Neuronal stem cell (in vitro differentiated cells): ENCODE measurements at regions not wholly inside any gene's neighbourhood (a gene's known extent, or its start where the extent isn't known, plus 50 kb on each side); places are given as distances from the start of the nearest gene placed in this dataset.

Experiments
- DNase-seq: peaks from one replicate; pipeline ENCODE4 v3.0.0-alpha.2; 2013; ENCODE audit warnings: low spot score
- H2AFZ ChIP-seq: one replicate; pipeline ENCODE4 v1.6.1; 2013; ENCODE audit warnings: mild to moderate bottlenecking, low read length, inconsistent platforms
- H2AK5ac ChIP-seq: 2 replicates; pipeline ENCODE4 v1.6.1; 2013; ENCODE audit warnings: low read depth, mild to moderate bottlenecking, inconsistent platforms, low read length, moderate library complexity, mixed read lengths
- H2BK120ac ChIP-seq: 2 replicates; pipeline ENCODE4 v1.6.1; 2013; ENCODE audit warnings: low read depth, mild to moderate bottlenecking, inconsistent platforms, low read length, moderate library complexity, mixed read lengths
- H2BK12ac ChIP-seq: one replicate; pipeline ENCODE4 v1.6.1; 2013; ENCODE audit warnings: low read length, inconsistent platforms
- H2BK15ac ChIP-seq: 2 replicates; pipeline ENCODE4 v1.6.1; 2013; ENCODE audit warnings: mild to moderate bottlenecking, low read length, inconsistent platforms, mixed read lengths
- H2BK5ac ChIP-seq: one replicate; pipeline ENCODE4 v1.6.1; 2013; ENCODE audit warnings: inconsistent platforms, mild to moderate bottlenecking, low read length, moderate library complexity
- H3K14ac ChIP-seq: one replicate; pipeline ENCODE4 v1.6.1; 2013; ENCODE audit warnings: low read length, inconsistent platforms
- H3K18ac ChIP-seq: 2 replicates; pipeline ENCODE4 v1.6.1; 2013; ENCODE audit warnings: low read length, inconsistent platforms
- H3K23ac ChIP-seq: 2 replicates; pipeline ENCODE4 v1.6.1; 2013; ENCODE audit warnings: low read depth, mild to moderate bottlenecking, mixed read lengths, low read length, inconsistent platforms; ENCODE audit not compliant: poor library complexity
- H3K27ac ChIP-seq: replicated peaks from 3 replicates; pipeline ENCODE4 v1.5.1; 2013; ENCODE audit warnings: low read length, inconsistent platforms
- H3K27me3 ChIP-seq, 3 experiments: 2 replicates each; pipeline ENCODE4 v1.6.1; 2013; ENCODE audit warnings: low read length in 3 of 3, mild to moderate bottlenecking in 2 of 3, inconsistent platforms in 1 of 3, low read depth in 1 of 3, mixed read lengths in 1 of 3, moderate library complexity in 1 of 3; ENCODE audit not compliant: control insufficient read depth in 3 of 3, insufficient read depth in 3 of 3
- H3K36me3 ChIP-seq, 2 donors: replicated peaks in 1 of 2; 2 replicates each; pipeline ENCODE4 v1.6.1; 2013; ENCODE audit warnings: low read length in 2 of 2; ENCODE audit not compliant: control insufficient read depth in 2 of 2, insufficient read depth in 2 of 2
- H3K4ac ChIP-seq: 2 replicates; pipeline ENCODE4 v1.6.1; 2013; ENCODE audit warnings: inconsistent platforms, mild to moderate bottlenecking, low read length, moderate library complexity
- H3K4me1 ChIP-seq, 2 donors: 1 replicate in 1 of 2; 2 replicates in 1 of 2; pipeline ENCODE4 v1.6.1; 2013; ENCODE audit warnings: low read length in 2 of 2, low read depth in 1 of 2; ENCODE audit not compliant: control insufficient read depth in 2 of 2, insufficient read depth in 1 of 2
- H3K4me2 ChIP-seq: one replicate; pipeline ENCODE4 v1.6.1; 2013; ENCODE audit warnings: mild to moderate bottlenecking, low read length, inconsistent platforms; ENCODE audit not compliant: insufficient read depth, poor library complexity, severe bottlenecking
- H3K4me3 ChIP-seq, 2 donors: 2 replicates each; pipeline ENCODE4 v1.5.1; 2013; ENCODE audit warnings: low read length in 2 of 2, mild to moderate bottlenecking in 2 of 2, inconsistent platforms in 1 of 2, moderate library complexity in 1 of 2
- H3K79me1 ChIP-seq: one replicate; pipeline ENCODE4 v1.6.1; 2013; ENCODE audit warnings: low read depth, mild to moderate bottlenecking, inconsistent platforms, low read length, moderate library complexity
- H3K9ac ChIP-seq: one replicate; pipeline ENCODE4 v1.6.1; 2013; ENCODE audit warnings: mild to moderate bottlenecking, low read depth, low read length, inconsistent platforms; ENCODE audit not compliant: poor library complexity
- H3K9me3 ChIP-seq, 2 donors: replicated peaks in 1 of 2; 2 replicates each; pipeline versions ENCODE3 to v1.6.1; 2013; ENCODE audit warnings: low read length in 2 of 2, mild to moderate bottlenecking in 2 of 2, inconsistent platforms in 1 of 2, low read depth in 1 of 2, mixed read lengths in 1 of 2, moderate library complexity in 1 of 2; ENCODE audit not compliant: control insufficient read depth in 2 of 2, insufficient read depth in 1 of 2
- H4K8ac ChIP-seq: one replicate; pipeline ENCODE4 v1.6.1; 2013; ENCODE audit warnings: low read depth, mild to moderate bottlenecking, inconsistent platforms, low read length, moderate library complexity
- H4K91ac ChIP-seq: one replicate; pipeline ENCODE4 v1.6.1; 2013; ENCODE audit warnings: low read length, low read depth, mild to moderate bottlenecking, inconsistent platforms; ENCODE audit not compliant: poor library complexity
- WGBS, 2 donors: extraction: QIAGEN DNeasy Blood & Tissue Kit; methylation state at CpG; one replicate each; pipeline ENCODE4 v1.1.7; 2013; ENCODE audit warnings: missing lambda C conversion rate in 2 of 2, mixed read lengths in 1 of 2; ENCODE audit not compliant: insufficient read length in 2 of 2, insufficient replicate concordance in 1 of 2; ENCODE audit errors: extremely low coverage in 2 of 2; 5-methylcytosine and 5-hydroxymethylcytosine counted together

DNA sequence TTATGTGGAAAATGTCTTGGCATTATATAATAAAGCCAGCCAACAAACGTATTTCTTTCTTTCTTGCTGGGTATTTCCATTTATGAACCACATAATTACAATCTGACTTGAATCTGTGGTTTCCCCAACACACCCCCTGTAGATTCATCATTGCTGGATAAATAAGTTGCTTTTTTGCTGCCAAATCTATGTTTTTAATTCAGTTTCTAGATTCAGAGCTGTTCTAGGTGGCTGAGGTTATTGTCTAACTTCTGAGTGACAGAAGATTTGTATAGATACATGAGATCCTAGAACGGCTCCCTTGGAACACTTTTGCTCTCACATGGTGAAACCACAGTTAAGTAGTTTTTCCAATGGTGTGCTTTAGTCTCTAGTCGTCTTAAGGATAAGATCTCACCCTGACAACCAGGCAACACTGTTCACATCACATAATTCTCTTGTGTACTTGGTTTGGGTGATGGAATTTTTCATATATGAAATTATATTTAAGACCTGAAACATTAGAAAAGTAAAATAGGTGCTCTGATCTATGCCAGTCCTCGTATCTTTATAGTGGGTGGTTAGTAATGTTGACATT is 239.1 kb downstream of the KLF12 start:
- no peak for DNase-seq
- WGBS, 2 donors: no CpG with 5 or more reads among the region's 4 CpGs
- Histone ChIP-seq H3K36me3 (no peaks in the 10 kb centered on the region), H3K14ac (no peak overlapping the region), H3K4ac (no peak overlapping the region), H2BK120ac (no peak overlapping the region), H2BK15ac (no peak overlapping the region), H2AK5ac (no peak overlapping the region), H2BK5ac (no peak overlapping the region), H3K27ac (no peak overlapping the region), H3K9ac (no peak overlapping the region), H4K91ac (no peak overlapping the region), H3K23ac (no peak overlapping the region), H3K27me3 (no peaks in the 10 kb centered on the region), H4K8ac (no peak overlapping the region), H3K4me1 (peaks cover 0 to 2% of the 10 kb centered on the region in 2 donors), H2BK12ac (no peak overlapping the region), H3K4me2 (no peak overlapping the region), H3K18ac (no peak overlapping the region), H3K79me1 (no peaks in the 10 kb centered on the region), H3K9me3 (no peaks in the 10 kb centered on the region), H3K4me3 (no peak overlapping the region), H2AFZ (no peak overlapping the region)

DNA sequence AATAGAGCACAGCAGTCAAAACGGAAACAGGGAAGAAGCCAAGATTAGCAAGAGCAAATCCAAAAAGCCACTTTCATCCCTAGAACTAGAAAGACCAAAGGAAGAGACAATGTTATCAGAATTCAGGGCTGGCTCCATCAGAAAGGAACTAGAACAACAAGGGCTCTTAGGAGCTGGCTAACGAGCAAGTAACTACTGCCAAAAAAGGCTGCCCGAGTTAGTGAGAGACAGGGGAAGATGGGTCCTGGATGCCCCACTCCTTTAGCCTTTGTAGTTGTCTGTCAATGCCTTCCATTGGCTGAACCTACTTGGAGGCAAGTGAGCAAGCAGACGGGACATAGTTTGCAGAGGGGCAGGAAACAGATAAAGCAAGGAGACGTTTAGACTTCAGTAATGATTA is 240.4 kb downstream of the KLF12 start:
- no peak overlapping the region for H3K9ac ChIP-seq
- no peak overlapping the region for H3K23ac ChIP-seq
- H3K27me3 ChIP-seq: no peaks in the 10 kb centered on the region
- no peak overlapping the region for H4K91ac ChIP-seq
- H2BK5ac ChIP-seq: no peak overlapping the region
- no peaks in the 10 kb centered on the region for H3K36me3 ChIP-seq
- no peak overlapping the region for H3K18ac ChIP-seq
- H3K4me3 ChIP-seq: no peak overlapping the region
- no peaks in the 10 kb centered on the region for H3K9me3 ChIP-seq
- H3K27ac ChIP-seq: no peak overlapping the region
- H2BK120ac ChIP-seq: no peak overlapping the region
- H2BK15ac ChIP-seq: no peak overlapping the region
- H3K4me1 ChIP-seq: peaks cover 0 to 2% of the 10 kb centered on the region in 2 donors
- no peak overlapping the region for H4K8ac ChIP-seq
- H3K79me1 ChIP-seq: no peaks in the 10 kb centered on the region
- no peak overlapping the region for H3K4ac ChIP-seq
- no peak overlapping the region for H2BK12ac ChIP-seq
- no peak overlapping the region for H3K4me2 ChIP-seq
- H3K14ac ChIP-seq: no peak overlapping the region
- no peak overlapping the region for H2AK5ac ChIP-seq
- WGBS, 2 donors: no CpG with 5 or more reads among the region's 5 CpGs
- H2AFZ ChIP-seq: no peak overlapping the region
- DNase-seq: no peak

DNA sequence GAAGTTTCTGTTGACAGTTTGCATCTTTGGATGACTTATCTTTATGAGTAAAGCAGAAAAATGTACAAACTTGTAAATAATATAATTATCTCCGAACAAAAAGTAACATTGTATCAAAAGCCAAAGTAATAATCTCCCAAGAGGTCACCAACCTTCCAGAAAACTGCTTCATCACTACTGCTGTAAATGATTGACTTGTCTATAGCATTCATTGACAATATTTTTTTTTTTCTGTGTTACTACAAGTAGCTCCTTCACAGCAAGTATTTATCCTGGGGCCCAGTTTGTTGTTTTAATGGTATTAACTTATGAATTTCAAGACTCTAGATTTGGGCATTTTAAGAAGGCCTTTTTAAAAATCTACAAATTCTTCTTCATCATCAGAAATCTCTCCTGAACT is 242.4 kb downstream of the KLF12 start:
- no peak overlapping the region for H4K91ac ChIP-seq
- no CpG with 5 or more reads among the region's 1 CpG for WGBS, 2 donors
- H3K14ac ChIP-seq: no peak overlapping the region
- no peak overlapping the region for H4K8ac ChIP-seq
- H3K36me3 ChIP-seq: no peaks in the 10 kb centered on the region
- H2BK12ac ChIP-seq: no peak overlapping the region
- no peaks in the 10 kb centered on the region for H3K9me3 ChIP-seq
- no peak overlapping the region for H3K27ac ChIP-seq
- H3K27me3 ChIP-seq: no peaks in the 10 kb centered on the region
- no peak overlapping the region for H3K4me3 ChIP-seq
- no peak overlapping the region for H3K9ac ChIP-seq
- no peak overlapping the region for H2AFZ ChIP-seq
- H2AK5ac ChIP-seq: no peak overlapping the region
- no peak overlapping the region for H3K18ac ChIP-seq
- H3K23ac ChIP-seq: no peak overlapping the region
- DNase-seq: no peak
- H2BK5ac ChIP-seq: no peak overlapping the region
- peaks cover 0 to 1% of the 10 kb centered on the region in 2 donors for H3K4me1 ChIP-seq
- H2BK15ac ChIP-seq: no peak overlapping the region
- H3K4ac ChIP-seq: no peak overlapping the region
- H2BK120ac ChIP-seq: no peak overlapping the region
- H3K4me2 ChIP-seq: no peak overlapping the region
- no peaks in the 10 kb centered on the region for H3K79me1 ChIP-seq

DNA sequence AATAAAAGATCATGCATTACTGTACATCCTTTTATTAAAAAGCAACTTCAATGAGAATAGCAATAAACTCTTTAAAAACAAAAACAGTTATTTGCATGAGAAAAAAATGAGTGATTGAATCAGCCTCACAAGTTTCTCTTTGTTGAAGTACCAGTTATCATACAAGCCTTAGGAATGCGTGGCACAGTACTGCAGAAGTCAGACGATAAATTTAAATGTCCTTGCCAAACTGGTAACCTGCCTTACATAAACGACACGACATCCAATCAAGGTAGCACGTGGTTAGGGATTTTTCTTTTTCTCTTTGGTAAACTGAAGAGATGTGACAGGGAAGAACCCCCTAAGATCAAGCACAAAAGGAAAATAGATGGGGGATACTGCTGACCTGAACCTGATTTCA is 251.0 kb downstream of the KLF12 start:
- no peak overlapping the region for H4K91ac ChIP-seq
- no peak overlapping the region for H3K4me2 ChIP-seq
- WGBS, 2 donors: no CpG with 5 or more reads among the region's 5 CpGs
- peaks cover 0 to 1% of the 10 kb centered on the region in 2 donors for H3K4me1 ChIP-seq
- no peak overlapping the region for H3K9ac ChIP-seq
- no peak overlapping the region for H3K27ac ChIP-seq
- H2BK12ac ChIP-seq: no peak overlapping the region
- H3K9me3 ChIP-seq: peaks cover 0 to 1% of the 10 kb centered on the region in 2 donors
- H4K8ac ChIP-seq: no peak overlapping the region
- H2AFZ ChIP-seq: no peak overlapping the region
- H3K4ac ChIP-seq: no peak overlapping the region
- H3K14ac ChIP-seq: no peak overlapping the region
- no peak overlapping the region for H3K4me3 ChIP-seq
- DNase-seq: no peak
- H3K27me3 ChIP-seq: no peaks in the 10 kb centered on the region
- no peak overlapping the region for H2BK120ac ChIP-seq
- no peak overlapping the region for H2BK5ac ChIP-seq
- no peak overlapping the region for H2AK5ac ChIP-seq
- no peaks in the 10 kb centered on the region for H3K79me1 ChIP-seq
- H2BK15ac ChIP-seq: no peak overlapping the region
- peaks cover 0 to 5% of the 10 kb centered on the region in 2 donors for H3K36me3 ChIP-seq
- no peak overlapping the region for H3K18ac ChIP-seq
- H3K23ac ChIP-seq: no peak overlapping the region
